ENCODE measurements at regions not wholly inside any gene's neighbourhood (a gene's known extent, or its start where the extent isn't known, plus 50 kb on each side); places are given as distances from the start of the nearest gene placed in this dataset.

- TF ChIP-seq CTCF (IDR thresholded peaks at IDR 0.05) (no peak), POLR2AphosphoS5 (IDR thresholded peaks at IDR 0.05) (no peak), POLR2A (IDR thresholded peaks at IDR 0.05) (no peak)
Measured at GRCh38 chr5:60334281-60334713, 365.7 kb downstream of the DEPDC1B start.

Data from transverse colon (tissue), 4 donors.